ENCODE measurements at regions not wholly inside any gene's neighbourhood (a gene's known extent, or its start where the extent isn't known, plus 50 kb on each side); places are given as distances from the start of the nearest gene placed in this dataset.

GRCh38 chr7:41491883-41492471, 210.9 kb downstream of the INHBA start:
- Mint-ChIP-seq H3K27ac (no peak overlapping the region), H3K9me3 (ENCODE audit: insufficient read depth) (no peaks in the 10 kb centered on the region), H3K27me3 (no peaks in the 10 kb centered on the region), H3K4me3 (no peak overlapping the region), H3K4me1 (no peaks in the 10 kb centered on the region)
- no peaks in the 10 kb centered on the region for H3K27me3 ChIP-seq (replicated peaks in 1 of 4; ENCODE audit: control extremely low read depth in 1 of 4, control insufficient read depth in 3 of 4, insufficient read depth in 4 of 4, low read length in 3 of 4)
- DNase-seq = no peak
- ATAC-seq (ENCODE audit: low read depth) = no peak
- H3K4me3 ChIP-seq (ENCODE audit: control extremely low read depth in 1 of 5, extremely low read depth in 1 of 5, insufficient read depth in 1 of 5, low read depth in 2 of 5, low read length in 4 of 5) = no peak overlapping the region
- no peak overlapping the region for H3K4me2 ChIP-seq (replicated peaks; ENCODE audit: low read depth, low read length, poor library complexity, severe bottlenecking)
- H3K27ac ChIP-seq (ENCODE audit: low read length in 2 of 2) = no peak overlapping the region
- H3K9me3 ChIP-seq (ENCODE audit: control extremely low read depth in 1 of 3, control insufficient read depth in 2 of 3, insufficient read depth in 1 of 3, low read length in 2 of 3) = no peaks in the 10 kb centered on the region
- no peaks in the 10 kb centered on the region for H4K20me1 ChIP-seq (ENCODE audit: control insufficient read depth, insufficient read depth, low read length, poor library complexity, severe bottlenecking)
- TF ChIP-seq CTCF (IDR thresholded peaks at IDR 0.05) (peak; percentile 2), EZH2 (IDR thresholded peaks at IDR 0.05; ENCODE audit: borderline replicate concordance, insufficient read depth, low read depth, low read length, poor library complexity, severe bottlenecking) (no peak)
- ChIA-PET CTCF (no interaction called here), POLR2A (no interaction called here)
- intact Hi-C loops (cut with micrococcal nuclease) = no loop called here
- no peaks in the 10 kb centered on the region for H3K36me3 ChIP-seq (replicated peaks in 1 of 2; ENCODE audit: control extremely low read depth in 1 of 2, control insufficient read depth in 1 of 2, extremely low read depth in 1 of 2, insufficient read depth in 2 of 2, low read length in 1 of 2)
- H3K79me2 ChIP-seq (ENCODE audit: control insufficient read depth, insufficient read depth, low read length) = no peaks in the 10 kb centered on the region
- no peaks in the 10 kb centered on the region for H3K4me1 ChIP-seq (ENCODE audit: control insufficient read depth in 2 of 2, insufficient read depth in 2 of 2, low read length in 2 of 2)
- no peak overlapping the region for H2AFZ ChIP-seq (ENCODE audit: insufficient read depth, low read depth, low read length, poor library complexity, severe bottlenecking)
- no peak overlapping the region for H3K9ac ChIP-seq (ENCODE audit: low read length)
- no CpG with 5 or more reads among the region's 3 CpGs for WGBS (ENCODE audit: insufficient coverage)

GRCh38 chr7:41491308-41491707, 211.6 kb downstream of the INHBA start:
- H3K27me3 Mint-ChIP-seq = no peaks in the 10 kb centered on the region
- Histone ChIP-seq H3K79me2 (ENCODE audit: control insufficient read depth, insufficient read depth, low read length) (no peaks in the 10 kb centered on the region), H3K4me2 (replicated peaks; ENCODE audit: low read depth, low read length, poor library complexity, severe bottlenecking) (no peak overlapping the region), H2AFZ (ENCODE audit: insufficient read depth, low read depth, low read length, poor library complexity, severe bottlenecking) (no peak overlapping the region), H3K27ac (ENCODE audit: low read length in 2 of 2) (no peak overlapping the region), H3K4me1 (ENCODE audit: control insufficient read depth in 2 of 2, insufficient read depth in 2 of 2, low read length in 2 of 2) (no peaks in the 10 kb centered on the region), H3K36me3 (replicated peaks in 1 of 2; ENCODE audit: control extremely low read depth in 1 of 2, control insufficient read depth in 1 of 2, extremely low read depth in 1 of 2, insufficient read depth in 2 of 2, low read length in 1 of 2) (no peaks in the 10 kb centered on the region), H3K4me3 (ENCODE audit: control extremely low read depth in 1 of 5, extremely low read depth in 1 of 5, insufficient read depth in 1 of 5, low read depth in 2 of 5, low read length in 4 of 5) (no peak overlapping the region), H3K9me3 (ENCODE audit: control extremely low read depth in 1 of 3, control insufficient read depth in 2 of 3, insufficient read depth in 1 of 3, low read length in 2 of 3) (no peaks in the 10 kb centered on the region), H3K9ac (ENCODE audit: low read length) (no peak overlapping the region), H4K20me1 (ENCODE audit: control insufficient read depth, insufficient read depth, low read length, poor library complexity, severe bottlenecking) (no peaks in the 10 kb centered on the region), H3K27me3 (replicated peaks in 1 of 4; ENCODE audit: control extremely low read depth in 1 of 4, control insufficient read depth in 3 of 4, insufficient read depth in 4 of 4, low read length in 3 of 4) (no peaks in the 10 kb centered on the region)
- no peak overlapping the region for H3K4me3 Mint-ChIP-seq
- no peaks in the 10 kb centered on the region for H3K4me1 Mint-ChIP-seq
- intact Hi-C loops (cut with micrococcal nuclease) = no loop called here
- H3K27ac Mint-ChIP-seq = no peak overlapping the region
- WGBS (ENCODE audit: insufficient coverage) = 95% methylated on average over 3 of the region's 5 CpGs
- no peaks in the 10 kb centered on the region for H3K9me3 Mint-ChIP-seq (ENCODE audit: insufficient read depth)
- ChIA-PET POLR2A (no interaction called here), CTCF (no interaction called here)
- ATAC-seq (ENCODE audit: low read depth) (no peak), DNase-seq (no peak)
- TF ChIP-seq EZH2 (IDR thresholded peaks at IDR 0.05; ENCODE audit: borderline replicate concordance, insufficient read depth, low read depth, low read length, poor library complexity, severe bottlenecking) = no peak
- no peak for TF ChIP-seq CTCF (IDR thresholded peaks at IDR 0.05)
